ENCODE measurements at regions not wholly inside any gene's neighbourhood (a gene's known extent, or its start where the extent isn't known, plus 50 kb on each side); places are given as distances from the start of the nearest gene placed in this dataset.

DNA sequence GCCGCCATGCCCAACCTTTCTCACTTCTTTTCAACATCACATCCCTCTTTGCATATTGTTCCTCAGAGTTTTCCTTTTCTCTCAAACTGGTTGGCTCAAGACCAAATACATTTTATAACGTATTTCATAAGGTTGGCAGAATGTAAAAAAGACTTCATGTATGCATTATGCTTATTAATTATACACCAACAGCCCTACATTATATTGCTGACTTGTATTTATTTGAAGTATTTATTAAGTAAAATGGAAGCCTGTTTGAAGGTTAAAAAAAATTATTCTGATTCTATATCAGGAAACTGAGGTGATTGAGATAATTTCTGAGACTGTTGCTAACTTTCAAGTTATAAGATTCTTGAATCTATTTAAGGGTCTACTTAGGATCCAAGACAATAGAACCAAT, 208.0 kb upstream of the KCNH7 start:
- no peaks in the 10 kb centered on the region for H3K36me3 ChIP-seq (replicated peaks in 1 of 2; ENCODE audit: control insufficient read depth in 1 of 2, insufficient read depth in 2 of 2, low read length in 2 of 2)
- peaks cover 0 to 2% (median 0%) of the 10 kb centered on the region in 3 donors for H3K27me3 Mint-ChIP-seq (ENCODE audit: low read depth in 3 of 3)
- H3K9me3 Mint-ChIP-seq: peaks cover 0 to 3% (median 0%) of the 10 kb centered on the region in 7 donors
- no peaks in the 10 kb centered on the region for H3K79me2 ChIP-seq (ENCODE audit: insufficient read depth, low read length)
- H3K36me3 Mint-ChIP-seq: no peaks in the 10 kb centered on the region
- no peak overlapping the region for H3K4me3 Mint-ChIP-seq
- TF ChIP-seq, protein P1, sequence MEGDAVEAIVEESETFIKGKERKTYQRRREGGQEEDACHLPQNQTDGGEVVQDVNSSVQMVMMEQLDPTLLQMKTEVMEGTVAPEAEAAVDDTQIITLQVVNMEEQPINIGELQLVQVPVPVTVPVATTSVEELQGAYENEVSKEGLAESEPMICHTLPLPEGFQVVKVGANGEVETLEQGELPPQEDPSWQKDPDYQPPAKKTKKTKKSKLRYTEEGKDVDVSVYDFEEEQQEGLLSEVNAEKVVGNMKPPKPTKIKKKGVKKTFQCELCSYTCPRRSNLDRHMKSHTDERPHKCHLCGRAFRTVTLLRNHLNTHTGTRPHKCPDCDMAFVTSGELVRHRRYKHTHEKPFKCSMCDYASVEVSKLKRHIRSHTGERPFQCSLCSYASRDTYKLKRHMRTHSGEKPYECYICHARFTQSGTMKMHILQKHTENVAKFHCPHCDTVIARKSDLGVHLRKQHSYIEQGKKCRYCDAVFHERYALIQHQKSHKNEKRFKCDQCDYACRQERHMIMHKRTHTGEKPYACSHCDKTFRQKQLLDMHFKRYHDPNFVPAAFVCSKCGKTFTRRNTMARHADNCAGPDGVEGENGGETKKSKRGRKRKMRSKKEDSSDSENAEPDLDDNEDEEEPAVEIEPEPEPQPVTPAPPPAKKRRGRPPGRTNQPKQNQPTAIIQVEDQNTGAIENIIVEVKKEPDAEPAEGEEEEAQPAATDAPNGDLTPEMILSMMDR (IDR thresholded peaks at IDR 0.05): no peak
- intact Hi-C loops (cut with micrococcal nuclease): no loop called here
- H3K27ac ChIP-seq (ENCODE audit: low read depth in 1 of 2, low read length in 2 of 2): no peak overlapping the region
- H3K27ac Mint-ChIP-seq: no peak overlapping the region
- H3K4me2 ChIP-seq (replicated peaks; ENCODE audit: extremely low read depth, low read length, poor library complexity, severe bottlenecking): no peak overlapping the region
- no peaks in the 10 kb centered on the region for H3K4me1 Mint-ChIP-seq
- H3K4me1 ChIP-seq (ENCODE audit: control insufficient read depth in 1 of 2, insufficient read depth in 2 of 2, low read length in 2 of 2): no peaks in the 10 kb centered on the region
- H2AFZ ChIP-seq (ENCODE audit: insufficient read depth, low read depth, low read length, poor library complexity, severe bottlenecking): no peak overlapping the region
- no peak overlapping the region for H3K9ac ChIP-seq (ENCODE audit: insufficient read depth, low read length, poor library complexity, severe bottlenecking)
- H3K9me3 ChIP-seq (replicated peaks in 1 of 2; ENCODE audit: control insufficient read depth in 1 of 2, insufficient read depth in 1 of 2, low read length in 2 of 2): no peaks in the 10 kb centered on the region
- no peaks in the 10 kb centered on the region for H4K20me1 ChIP-seq (ENCODE audit: insufficient read depth, low read length)
- no peak for DNase-seq
- no peak overlapping the region for H3K4me3 ChIP-seq (replicated peaks in 1 of 3; ENCODE audit: low read depth in 2 of 3, low read length in 3 of 3)
- WGBS (ENCODE audit: insufficient coverage): 100% methylated on average over 1 of the region's 2 CpGs
- no peaks in the 10 kb centered on the region for H3K27me3 ChIP-seq (ENCODE audit: control insufficient read depth in 2 of 2, insufficient read depth in 2 of 2, low read length in 2 of 2)

DNA sequence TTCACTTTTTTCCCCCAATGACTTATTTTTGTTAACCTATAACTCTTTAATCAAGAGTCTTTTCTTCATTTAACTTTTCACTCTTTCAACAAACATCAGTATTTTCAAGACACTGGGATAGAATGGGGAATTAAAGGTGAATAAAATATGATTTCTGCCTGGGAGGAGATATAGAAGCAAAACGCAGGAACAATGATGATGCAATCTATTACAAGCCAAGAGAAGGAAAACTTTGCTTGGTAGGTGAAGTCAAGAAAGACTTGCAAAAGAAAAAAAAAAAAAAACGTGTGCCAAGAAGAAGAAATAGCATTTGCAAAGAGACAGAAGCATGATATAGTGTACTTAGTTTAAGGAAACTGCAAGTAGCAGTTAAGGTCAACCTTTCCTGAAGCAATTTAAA, 207.3 kb upstream of the KCNH7 start:
- no peaks in the 10 kb centered on the region for H3K4me1 ChIP-seq (ENCODE audit: control insufficient read depth in 1 of 2, insufficient read depth in 2 of 2, low read length in 2 of 2)
- no peak overlapping the region for H3K4me3 Mint-ChIP-seq
- H3K27ac ChIP-seq (ENCODE audit: low read depth in 1 of 2, low read length in 2 of 2): no peak overlapping the region
- no peak overlapping the region for H2AFZ ChIP-seq (ENCODE audit: insufficient read depth, low read depth, low read length, poor library complexity, severe bottlenecking)
- H3K9ac ChIP-seq (ENCODE audit: insufficient read depth, low read length, poor library complexity, severe bottlenecking): no peak overlapping the region
- H3K36me3 ChIP-seq (replicated peaks in 1 of 2; ENCODE audit: control insufficient read depth in 1 of 2, insufficient read depth in 2 of 2, low read length in 2 of 2): no peaks in the 10 kb centered on the region
- H3K4me3 ChIP-seq (replicated peaks in 1 of 3; ENCODE audit: low read depth in 2 of 3, low read length in 3 of 3): no peak overlapping the region
- TF ChIP-seq, protein P1 (IDR thresholded peaks at IDR 0.05): no peak
- DNase-seq: no peak
- intact Hi-C loops (cut with micrococcal nuclease): no loop called here
- no peak overlapping the region for H3K27ac Mint-ChIP-seq
- H3K27me3 ChIP-seq (ENCODE audit: control insufficient read depth in 2 of 2, insufficient read depth in 2 of 2, low read length in 2 of 2): no peaks in the 10 kb centered on the region
- H3K79me2 ChIP-seq (ENCODE audit: insufficient read depth, low read length): no peaks in the 10 kb centered on the region
- no peaks in the 10 kb centered on the region for H3K36me3 Mint-ChIP-seq
- WGBS (ENCODE audit: insufficient coverage): no CpG with 5 or more reads among the region's 2 CpGs
- peaks cover 0 to 1% (median 0%) of the 10 kb centered on the region in 7 donors for H3K9me3 Mint-ChIP-seq
- H3K9me3 ChIP-seq (replicated peaks in 1 of 2; ENCODE audit: control insufficient read depth in 1 of 2, insufficient read depth in 1 of 2, low read length in 2 of 2): no peaks in the 10 kb centered on the region
- no peak overlapping the region for H3K4me2 ChIP-seq (replicated peaks; ENCODE audit: extremely low read depth, low read length, poor library complexity, severe bottlenecking)
- H4K20me1 ChIP-seq (ENCODE audit: insufficient read depth, low read length): no peaks in the 10 kb centered on the region
- H3K27me3 Mint-ChIP-seq (ENCODE audit: low read depth in 3 of 3): peaks cover 0 to 2% (median 0%) of the 10 kb centered on the region in 3 donors
- no peaks in the 10 kb centered on the region for H3K4me1 Mint-ChIP-seq

Data from CD14-positive monocyte (primary cell).